Pancreas (tissue), 10 donors: ENCODE measurements at regions not wholly inside any gene's neighbourhood (a gene's known extent, or its start where the extent isn't known, plus 50 kb on each side); places are given as distances from the start of the nearest gene placed in this dataset.
"Not testable (repeated sequence)": the region's sequence is repeated elsewhere in the genome, so short reads cannot be mapped to it uniquely, and the experiment has no call there.

Experiments
- ATAC-seq, 4 donors: fragments of 200-7000 bp; cut with Tn5 transposase; one replicate each; pipeline versions ENCODE4 v1.8.0 to v1.9.1; 2020; ENCODE audit warnings: mild to moderate bottlenecking in 4 of 4, moderate library complexity in 4 of 4
- DNase-seq, 6 donors: peaks; one replicate each; pipeline ENCODE4 v3.0.0-alpha.2; 2020
- FAIRE-seq: peaks from 2 replicates; lab custom pipeline; 2012; peaks lifted over from hg19 to GRCh38; lab: Jason Lieb, UNC
- H3K27ac ChIP-seq, 4 donors: fragments of 200-600 bp; sonication (generic); 1 replicate in 3 of 4; 2 replicates in 1 of 4; pipeline versions ENCODE4 v1.5.0 to v1.8.0; 2020
- H3K27me3 ChIP-seq, 4 donors: fragments of 200-600 bp; one replicate each; pipeline ENCODE4 v1.8.0; 2021
- H3K36me3 ChIP-seq, 3 donors: fragments of 200-600 bp; sonication (generic) in 1 of 3; one replicate each; pipeline versions ENCODE4 v1.5.0 to v1.8.0; 2020 to 2021
- H3K4me1 ChIP-seq, 3 donors: fragments of 200-600 bp; one replicate each; pipeline ENCODE4 v1.8.0; 2021
- H3K4me3 ChIP-seq, 4 donors: fragments of 200-600 bp; sonication (generic) in 2 of 4; one replicate each; pipeline versions ENCODE4 v1.5.0 to v1.8.0; 2020 to 2021
- H3K9me3 ChIP-seq, 4 donors: fragments of 200-600 bp; one replicate each; pipeline ENCODE4 v1.8.0; 2021
- WGBS, 2 donors: extraction: QIAGEN DNeasy Blood & Tissue Kit; methylation state at CpG; one replicate each; pipeline ENCODE4 v1.1.7; 2013; 5-methylcytosine and 5-hydroxymethylcytosine counted together
- intact Hi-C, 3 donors: fragments of 100-400 bp; cut with DNase I; formaldehyde crosslinking; loops; one replicate each; pipeline versions ENCODE4 v1.11.1 to v1.14.2; 2022
- TF ChIP-seq, protein P1 (sequence below), 4 donors: fragments of 200-600 bp; sonication (generic) in 3 of 4; IDR thresholded peaks; one replicate each; pipeline versions ENCODE4 v1.5.0 to v1.8.0; 2021; ENCODE audit warnings: antibody characterized with exemption in 4 of 4
- donor health status: healthy with polysubstance abuse.
- donor health status: DM: no; HTN: no; CAD: no; lungs with moderate emphysema.
- donor health status: DM: no; HTN: no; CAD: no.
- donor health status: control.
- donor health status: control.
- donor health status: Bipolar disorder and iron deficiency.
- donor health status: DM: yes; HTN: yes; CAD: no.
- donor health status: DM: no; HTN: no; CAD: no.
- donor health status: DM: no; HTN: no; CAD: no.
- donor health status: DM: yes; HTN: yes; CAD: no.

DNA sequence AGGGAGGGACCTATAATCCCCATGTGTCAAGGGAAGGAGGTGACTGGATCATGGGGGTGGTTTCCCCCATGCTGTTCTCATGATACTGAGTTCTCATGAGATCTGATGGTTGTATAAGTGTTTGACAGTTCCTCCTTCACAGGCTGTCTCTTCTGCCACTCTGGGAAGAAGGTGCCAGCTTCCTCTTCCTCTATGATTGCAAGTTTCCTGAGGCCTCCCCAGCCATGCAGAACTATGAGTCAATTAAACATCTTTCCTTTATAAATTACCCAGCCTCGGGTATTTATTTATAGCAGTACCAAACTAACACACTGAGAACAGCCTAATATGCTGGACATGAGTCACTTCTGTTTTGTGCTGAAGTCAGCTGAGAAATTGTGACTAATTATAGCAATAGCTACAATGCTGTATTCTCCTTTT lies 656.9 kb upstream of the CPEB2 start:
- DNase-seq (no peak), ATAC-seq (peak in 3 of 4 donors; percentile 15 to 75 (median 18)), FAIRE-seq (no peak)
- TF ChIP-seq, protein P1, sequence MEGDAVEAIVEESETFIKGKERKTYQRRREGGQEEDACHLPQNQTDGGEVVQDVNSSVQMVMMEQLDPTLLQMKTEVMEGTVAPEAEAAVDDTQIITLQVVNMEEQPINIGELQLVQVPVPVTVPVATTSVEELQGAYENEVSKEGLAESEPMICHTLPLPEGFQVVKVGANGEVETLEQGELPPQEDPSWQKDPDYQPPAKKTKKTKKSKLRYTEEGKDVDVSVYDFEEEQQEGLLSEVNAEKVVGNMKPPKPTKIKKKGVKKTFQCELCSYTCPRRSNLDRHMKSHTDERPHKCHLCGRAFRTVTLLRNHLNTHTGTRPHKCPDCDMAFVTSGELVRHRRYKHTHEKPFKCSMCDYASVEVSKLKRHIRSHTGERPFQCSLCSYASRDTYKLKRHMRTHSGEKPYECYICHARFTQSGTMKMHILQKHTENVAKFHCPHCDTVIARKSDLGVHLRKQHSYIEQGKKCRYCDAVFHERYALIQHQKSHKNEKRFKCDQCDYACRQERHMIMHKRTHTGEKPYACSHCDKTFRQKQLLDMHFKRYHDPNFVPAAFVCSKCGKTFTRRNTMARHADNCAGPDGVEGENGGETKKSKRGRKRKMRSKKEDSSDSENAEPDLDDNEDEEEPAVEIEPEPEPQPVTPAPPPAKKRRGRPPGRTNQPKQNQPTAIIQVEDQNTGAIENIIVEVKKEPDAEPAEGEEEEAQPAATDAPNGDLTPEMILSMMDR (IDR thresholded peaks at IDR 0.05) = no peak
- no peak overlapping the region for H3K4me3 ChIP-seq
- H3K4me1 ChIP-seq = no peaks in the 10 kb centered on the region
- H3K36me3 ChIP-seq = no peaks in the 10 kb centered on the region
- no peak overlapping the region for H3K27ac ChIP-seq
- H3K27me3 ChIP-seq = no peaks in the 10 kb centered on the region
- intact Hi-C loops = no loop called here
- no peaks in the 10 kb centered on the region for H3K9me3 ChIP-seq
- 34 to 56% methylated on average over 1 of the region's 1 CpG for WGBS, 2 donors

DNA sequence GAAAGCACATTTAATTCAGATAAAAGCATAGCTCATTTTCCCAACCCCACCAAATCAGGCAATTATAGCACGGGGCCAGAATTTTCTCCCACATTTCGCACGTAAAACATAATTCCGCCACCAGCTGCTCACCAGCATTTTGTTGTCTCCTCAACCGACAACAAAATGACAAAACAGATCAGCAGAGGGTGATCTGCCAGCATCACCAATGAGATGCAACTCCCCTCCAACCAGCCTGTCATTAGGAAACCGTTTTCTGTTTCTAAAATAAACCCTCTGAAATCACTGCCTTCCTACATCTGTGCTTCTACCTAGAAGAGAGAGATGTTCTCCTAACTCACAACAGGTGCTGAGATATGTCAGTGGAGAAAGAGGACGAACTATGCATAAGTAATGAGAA lies 654.8 kb upstream of the CPEB2 start:
- H3K27ac ChIP-seq = no peak overlapping the region
- intact Hi-C loops = no loop called here
- H3K27me3 ChIP-seq = no peaks in the 10 kb centered on the region
- no peak for ATAC-seq
- H3K4me3 ChIP-seq = no peak overlapping the region
- no peaks in the 10 kb centered on the region for H3K4me1 ChIP-seq
- WGBS, 2 donors = 77 to 84% methylated on average over 7 of the region's 7 CpGs
- no peak for FAIRE-seq
- H3K36me3 ChIP-seq = no peaks in the 10 kb centered on the region
- TF ChIP-seq, protein P1 (IDR thresholded peaks at IDR 0.05) = no peak
- no peak for DNase-seq
- no peaks in the 10 kb centered on the region for H3K9me3 ChIP-seq

DNA sequence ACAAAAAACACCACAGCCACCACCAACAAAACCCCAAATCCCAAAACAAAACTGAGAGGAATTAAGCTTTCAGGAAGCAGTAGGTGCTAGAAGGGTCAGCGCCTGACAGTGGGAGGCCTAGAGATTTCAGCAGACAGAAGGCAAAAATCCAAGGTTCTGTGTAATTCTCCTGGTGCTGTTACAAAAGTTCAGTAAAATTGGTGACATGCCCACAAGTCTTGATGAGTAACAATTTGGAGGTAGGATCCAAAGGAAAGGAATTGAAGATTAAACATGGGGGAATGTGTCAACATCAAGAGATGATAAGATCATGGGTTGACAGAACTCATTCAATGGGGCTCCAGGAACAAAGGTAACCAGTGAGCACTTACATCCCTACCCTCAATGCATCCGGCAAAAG lies 653.8 kb upstream of the CPEB2 start:
- WGBS, 2 donors = 95 to 97% methylated on average over 2 of the region's 2 CpGs
- Histone ChIP-seq H3K9me3 (no peaks in the 10 kb centered on the region), H3K4me3 (no peak overlapping the region), H3K36me3 (no peaks in the 10 kb centered on the region), H3K27me3 (no peaks in the 10 kb centered on the region), H3K4me1 (no peaks in the 10 kb centered on the region), H3K27ac (no peak overlapping the region)
- intact Hi-C loops = no loop called here
- no peak for ATAC-seq
- TF ChIP-seq, protein P1 (IDR thresholded peaks at IDR 0.05) = no peak
- no peak for DNase-seq
- FAIRE-seq = no peak

DNA sequence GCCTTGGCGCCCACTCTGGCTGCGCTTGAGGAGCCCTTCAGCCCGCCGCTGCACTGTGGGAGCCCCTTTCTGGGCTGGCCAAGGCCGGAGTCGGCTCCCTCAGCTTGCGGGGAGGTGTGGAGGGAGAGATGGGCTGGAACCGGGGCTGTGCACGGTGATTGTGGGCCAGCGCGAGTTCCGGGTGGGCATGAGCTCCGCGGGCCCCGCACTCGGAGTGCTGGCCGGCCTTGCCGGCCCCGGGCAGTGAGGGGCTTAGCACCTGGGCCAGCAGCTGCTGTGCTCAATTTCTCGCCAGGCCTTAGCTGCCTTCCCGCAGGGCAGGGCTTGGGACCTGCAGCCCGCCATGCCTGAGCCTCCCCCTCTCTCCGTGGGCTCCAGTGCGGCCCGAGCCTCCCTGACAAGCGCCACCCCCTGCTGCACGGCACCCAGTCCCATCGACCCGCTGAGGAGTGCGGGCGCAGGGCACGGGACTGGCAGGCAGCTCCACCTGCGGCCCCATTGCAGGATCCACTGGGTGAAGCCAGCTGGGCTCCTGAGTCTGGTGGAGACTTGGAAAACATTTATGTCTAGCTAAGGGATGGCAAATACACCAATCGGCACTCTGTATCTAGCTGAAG lies 643.6 kb upstream of the CPEB2 start:
- H3K27ac ChIP-seq, H3K4me1 ChIP-seq, H3K4me3 ChIP-seq, FAIRE-seq, intact Hi-C loops, ATAC-seq, H3K9me3 ChIP-seq, H3K27me3 ChIP-seq, H3K36me3 ChIP-seq: not testable (repeated sequence)
- DNase-seq = peak in 2 of 6 donors; percentile 50 to 51
- 94 to 96% methylated on average over 32 to 34 of the region's 34 CpGs for WGBS, 2 donors

DNA sequence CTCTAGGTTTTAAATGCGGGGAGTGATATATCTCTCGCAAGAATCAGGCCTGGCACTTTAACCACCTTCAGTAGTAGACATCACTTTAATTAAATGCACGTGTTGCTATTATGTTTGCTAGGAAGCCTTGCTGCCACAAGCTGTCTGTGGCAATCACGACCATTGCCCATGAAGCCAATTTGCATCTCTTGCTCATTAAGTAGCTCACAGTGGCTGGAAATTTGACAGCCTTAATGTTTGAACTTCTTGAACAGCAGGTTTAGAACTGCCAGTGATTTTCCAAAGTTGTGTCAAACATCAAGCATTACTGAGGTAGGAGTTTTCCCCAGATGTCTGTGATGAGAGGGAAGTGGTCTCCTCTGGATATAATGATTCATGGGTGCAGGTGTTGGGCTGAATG lies 642.3 kb upstream of the CPEB2 start:
- ATAC-seq (no peak), DNase-seq (no peak), FAIRE-seq (no peak)
- H3K9me3 ChIP-seq = no peaks in the 10 kb centered on the region
- intact Hi-C loops = no loop called here
- no peaks in the 10 kb centered on the region for H3K36me3 ChIP-seq
- TF ChIP-seq, protein P1 (IDR thresholded peaks at IDR 0.05) = no peak
- H3K27ac ChIP-seq = no peak overlapping the region
- 87 to 92% methylated on average over 4 of the region's 4 CpGs for WGBS, 2 donors
- H3K27me3 ChIP-seq = no peaks in the 10 kb centered on the region
- no peak overlapping the region for H3K4me3 ChIP-seq
- H3K4me1 ChIP-seq = no peaks in the 10 kb centered on the region
